Endothelial cell of umbilical vein (primary cell): ENCODE measurements at regions not wholly inside any gene's neighbourhood (a gene's known extent, or its start where the extent isn't known, plus 50 kb on each side); places are given as distances from the start of the nearest gene placed in this dataset.

Source experiments
- BruUV-seq: library from RNA; stranded (reverse); fragments of 400-500 nt; replicated peaks from 2 replicates; lab custom pipeline; 2021; lab: Mats Ljungman, UMichigan
- CTCF ChIA-PET: fragments of 300-600, 350-600 bp; sonication (Branson Sonifier 250); formaldehyde crosslinking; loops from one replicate; lab custom pipeline; 2021; ENCODE audit warnings: antibody characterized with exemption, inconsistent platforms; lab: Charles Lee
- POLR2A ChIA-PET: fragments of 300-600, 350-600 bp; sonication (Branson Sonifier 250); formaldehyde crosslinking; loops from one replicate; lab custom pipeline; 2021; ENCODE audit warnings: antibody characterized with exemption, inconsistent platforms; lab: Charles Lee
- DNase-seq: peaks from one replicate; pipeline ENCODE4 v3.0.0-alpha.2; 2011; ENCODE audit warnings: low read depth, low spot score
- FAIRE-seq: peaks from 2 replicates; lab custom pipeline; 2011; peaks lifted over from hg19 to GRCh38; lab: Jason Lieb, UNC
- H2AFZ ChIP-seq: 2 replicates; pipeline ENCODE4 v1.6.0; 2012; ENCODE audit warnings: low read depth, low read length, control low read depth, inconsistent platforms
- H3K27ac ChIP-seq: 2 replicates; pipeline ENCODE4 v1.5.1; 2011; ENCODE audit warnings: low read depth, mild to moderate bottlenecking, control low read depth, low read length, moderate library complexity; ENCODE audit not compliant: insufficient read depth
- H3K27me3 ChIP-seq, 2 experiments: 2 replicates each; pipeline versions ENCODE4 v1.6.0 to v1.6.1; 2011; ENCODE audit warnings: low read length in 2 of 2, mixed read lengths in 1 of 2; ENCODE audit not compliant: control insufficient read depth in 2 of 2, insufficient read depth in 2 of 2
- H3K36me3 ChIP-seq, 2 experiments: 2 replicates in 1 of 2; 3 replicates in 1 of 2; pipeline ENCODE4 v1.5.1; 2011; ENCODE audit warnings: low read length in 2 of 2, mild to moderate bottlenecking in 1 of 2, moderate library complexity in 1 of 2; ENCODE audit not compliant: control insufficient read depth in 2 of 2, insufficient read depth in 2 of 2; ENCODE audit errors: extremely low read depth in 1 of 2
- H3K4me1 ChIP-seq: 3 replicates; pipeline ENCODE4 v1.5.1; 2011; ENCODE audit warnings: mild to moderate bottlenecking, low read length; ENCODE audit not compliant: control insufficient read depth, insufficient read depth; ENCODE audit errors: extremely low read depth
- H3K4me2 ChIP-seq: 2 replicates; pipeline ENCODE4 v1.6.1; 2011; ENCODE audit warnings: low read length, control low read depth, mixed read lengths; ENCODE audit not compliant: insufficient read depth
- H3K4me3 ChIP-seq, 3 experiments: fragments of 200-600 bp in 1 of 3; sonication (generic), shearing (Covaris generic) in 1 of 3; replicated peaks in 1 of 3; 2 replicates each; pipeline ENCODE4 v1.5.1; 2011 to 2016; ENCODE audit warnings: control low read depth in 3 of 3, low read length in 3 of 3, mild to moderate bottlenecking in 2 of 3, inconsistent platforms in 1 of 3, low read depth in 1 of 3, moderate library complexity in 1 of 3; ENCODE audit not compliant: insufficient read depth in 1 of 3
- H3K79me2 ChIP-seq: 2 replicates; pipeline ENCODE4 v1.6.0; 2012; ENCODE audit warnings: low read length, inconsistent platforms; ENCODE audit not compliant: control insufficient read depth, insufficient read depth
- H3K9ac ChIP-seq: replicated peaks from 2 replicates; pipeline ENCODE3; 2011; ENCODE audit warnings: low read length, control low read depth; ENCODE audit not compliant: insufficient read depth; ENCODE audit errors: extremely low read depth
- H3K9me1 ChIP-seq: replicated peaks from 3 replicates; pipeline ENCODE4 v1.6.0; 2011; ENCODE audit warnings: mild to moderate bottlenecking, low read length; ENCODE audit not compliant: control insufficient read depth, insufficient read depth; ENCODE audit errors: extremely low read depth
- H3K9me3 ChIP-seq: replicated peaks from 2 replicates; pipeline ENCODE4 v1.5.1; 2012; ENCODE audit warnings: low read length, inconsistent platforms; ENCODE audit not compliant: control insufficient read depth, insufficient read depth
- H4K20me1 ChIP-seq: replicated peaks from 2 replicates; pipeline ENCODE3; 2011; ENCODE audit warnings: mild to moderate bottlenecking, low read length; ENCODE audit not compliant: control insufficient read depth, insufficient read depth; ENCODE audit errors: extremely low read depth
- EZH2 ChIP-seq: IDR thresholded peaks from 2 replicates; pipeline ENCODE4 v1.6.1; 2012; ENCODE audit warnings: borderline replicate concordance, low read depth, mild to moderate bottlenecking, moderate library complexity, low read length, inconsistent platforms; ENCODE audit not compliant: severe bottlenecking
- FOS ChIP-seq: IDR thresholded peaks from 2 replicates; pipeline ENCODE4 v1.6.1; 2011; ENCODE audit warnings: mild to moderate bottlenecking, low read length, moderate library complexity, borderline replicate concordance; ENCODE audit not compliant: insufficient read depth
- GATA2 ChIP-seq: IDR thresholded peaks from 2 replicates; pipeline ENCODE4 v1.7.0; 2011; ENCODE audit warnings: low read depth, mild to moderate bottlenecking, moderate library complexity, mixed read lengths, low read length; ENCODE audit not compliant: insufficient read length, insufficient read depth
- JUN ChIP-seq: IDR thresholded peaks from 2 replicates; pipeline ENCODE4 v1.6.1; 2011; ENCODE audit warnings: borderline replicate concordance, low read depth; ENCODE audit not compliant: insufficient read length, insufficient read depth
- MYC ChIP-seq: IDR thresholded peaks from one replicate; pipeline ENCODE4 v1.6.1; 2011; ENCODE audit warnings: mild to moderate bottlenecking, low read depth, low read length
- POLR2A ChIP-seq: IDR thresholded peaks from 2 replicates; pipeline ENCODE4 v1.6.1; 2012; ENCODE audit warnings: low read depth, mild to moderate bottlenecking, control low read depth, low read length
- POLR2AphosphoS5 ChIP-seq: IDR thresholded peaks from 2 replicates; pipeline ENCODE4 v1.6.1; 2012; ENCODE audit warnings: low read depth, mild to moderate bottlenecking, control low read depth, low read length, moderate library complexity; ENCODE audit not compliant: insufficient read depth
- dilution Hi-C: fragments of 300-500 bp; cut with MboI; formaldehyde crosslinking; loops from one replicate; pipeline ENCODE4 v1.15.0; 2019; ENCODE audit warnings: low sequenced_read_pairs; ENCODE audit not compliant: extremely low pct_ligation_motif_present
- intact Hi-C: fragments of 100-400 bp; cut with micrococcal nuclease; formaldehyde crosslinking; loops from one replicate; pipeline ENCODE4 v1.10.0; 2022
- TF ChIP-seq, protein P1 (sequence below): IDR thresholded peaks from 2 replicates; pipeline ENCODE4 v1.6.1; 2011; ENCODE audit not compliant: insufficient read depth, insufficient read length
- TF ChIP-seq, protein P2 (sequence below), 2 donors: IDR thresholded peaks; 1 replicate in 1 of 2; 2 replicates in 1 of 2; pipeline ENCODE4 v1.5.1; 2011; ENCODE audit warnings: low read length in 2 of 2, mild to moderate bottlenecking in 2 of 2, moderate library complexity in 2 of 2, control low read depth in 1 of 2, inconsistent platforms in 1 of 2, low read depth in 1 of 2; ENCODE audit not compliant: insufficient read depth in 1 of 2; ENCODE audit errors: extremely low read depth in 1 of 2

DNA sequence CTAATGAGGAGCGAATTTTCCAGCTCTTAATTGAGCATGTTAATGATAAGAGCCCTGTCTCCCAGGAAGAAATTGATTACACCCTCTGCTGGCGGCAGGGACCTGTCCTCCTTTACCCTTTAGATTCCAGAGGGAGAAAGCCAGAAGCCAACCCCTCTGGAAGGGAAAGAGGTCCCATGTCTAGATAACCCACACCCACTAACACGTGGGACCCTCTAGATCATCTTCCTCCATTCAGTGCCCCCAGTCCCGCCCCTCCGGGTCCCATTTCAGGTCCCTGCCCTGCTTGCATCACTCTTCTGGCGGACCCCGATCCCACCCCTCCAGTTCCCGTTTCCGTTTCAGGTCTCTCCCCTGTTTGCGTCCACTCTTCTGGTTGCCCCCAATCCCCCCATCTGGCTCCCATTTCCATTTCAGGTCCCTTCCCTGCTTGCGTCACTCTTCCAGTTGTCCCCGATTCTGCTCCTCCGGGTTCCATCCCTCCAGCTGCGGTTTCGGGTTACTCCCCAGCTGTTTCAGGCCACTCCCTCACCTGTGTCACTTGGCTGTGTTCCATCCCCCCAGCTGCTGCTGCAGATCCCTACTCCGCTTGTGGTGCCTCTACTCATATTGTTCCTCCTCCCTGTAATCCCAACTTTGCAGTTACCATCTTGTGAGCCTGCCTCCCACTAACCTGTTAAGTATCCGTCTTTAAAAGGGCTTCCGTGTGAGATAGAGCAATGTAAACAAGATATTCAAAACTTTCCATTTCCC, 202.4 kb downstream of the SH2D4B start:
- intact Hi-C loops = no loop called here
- Histone ChIP-seq H3K36me3 (no peaks in the 10 kb centered on the region), H3K79me2 (no peaks in the 10 kb centered on the region), H3K27ac (no peak overlapping the region), H3K4me3 (no peak overlapping the region), H3K9me3 (no peaks in the 10 kb centered on the region), H3K9ac (no peak overlapping the region), H3K27me3 (no peaks in the 10 kb centered on the region), H3K4me1 (no peaks in the 10 kb centered on the region), H3K9me1 (no peaks in the 10 kb centered on the region), H2AFZ (no peak overlapping the region), H4K20me1 (no peaks in the 10 kb centered on the region), H3K4me2 (no peak overlapping the region)
- POLR2A ChIA-PET = no interaction called here
- CTCF ChIA-PET = no interaction called here
- DNase-seq = no peak
- no TSS peak for BruUV-seq
- dilution Hi-C loops = no loop called here
- FAIRE-seq = no peak
- no peak for TF ChIP-seq POLR2AphosphoS5
- no peak for TF ChIP-seq EZH2
- TF ChIP-seq POLR2A = no peak
- TF ChIP-seq, protein P1, sequence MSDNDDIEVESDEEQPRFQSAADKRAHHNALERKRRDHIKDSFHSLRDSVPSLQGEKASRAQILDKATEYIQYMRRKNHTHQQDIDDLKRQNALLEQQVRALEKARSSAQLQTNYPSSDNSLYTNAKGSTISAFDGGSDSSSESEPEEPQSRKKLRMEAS = no peak
- TF ChIP-seq JUN = no peak
- no peak for TF ChIP-seq GATA2
- TF ChIP-seq, protein P2, sequence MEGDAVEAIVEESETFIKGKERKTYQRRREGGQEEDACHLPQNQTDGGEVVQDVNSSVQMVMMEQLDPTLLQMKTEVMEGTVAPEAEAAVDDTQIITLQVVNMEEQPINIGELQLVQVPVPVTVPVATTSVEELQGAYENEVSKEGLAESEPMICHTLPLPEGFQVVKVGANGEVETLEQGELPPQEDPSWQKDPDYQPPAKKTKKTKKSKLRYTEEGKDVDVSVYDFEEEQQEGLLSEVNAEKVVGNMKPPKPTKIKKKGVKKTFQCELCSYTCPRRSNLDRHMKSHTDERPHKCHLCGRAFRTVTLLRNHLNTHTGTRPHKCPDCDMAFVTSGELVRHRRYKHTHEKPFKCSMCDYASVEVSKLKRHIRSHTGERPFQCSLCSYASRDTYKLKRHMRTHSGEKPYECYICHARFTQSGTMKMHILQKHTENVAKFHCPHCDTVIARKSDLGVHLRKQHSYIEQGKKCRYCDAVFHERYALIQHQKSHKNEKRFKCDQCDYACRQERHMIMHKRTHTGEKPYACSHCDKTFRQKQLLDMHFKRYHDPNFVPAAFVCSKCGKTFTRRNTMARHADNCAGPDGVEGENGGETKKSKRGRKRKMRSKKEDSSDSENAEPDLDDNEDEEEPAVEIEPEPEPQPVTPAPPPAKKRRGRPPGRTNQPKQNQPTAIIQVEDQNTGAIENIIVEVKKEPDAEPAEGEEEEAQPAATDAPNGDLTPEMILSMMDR (IDR thresholded peaks at IDR 0.05; ENCODE audit: extremely low read depth in 1 of 2, insufficient read depth in 1 of 2, low read depth in 1 of 2, low read length in 2 of 2) = no peak
- no peak for TF ChIP-seq FOS
- no peak for TF ChIP-seq MYC
